ENCODE measurements at regions not wholly inside any gene's neighbourhood (a gene's known extent, or its start where the extent isn't known, plus 50 kb on each side); places are given as distances from the start of the nearest gene placed in this dataset.

- TF ChIP-seq CTCF (IDR thresholded peaks at IDR 0.05; ENCODE audit: extremely low read depth in 1 of 2, insufficient read depth in 1 of 2, low read depth in 1 of 2, low read length in 2 of 2) (no peak), MYC (IDR thresholded peaks at IDR 0.05; ENCODE audit: low read depth, low read length) (no peak), POLR2A (IDR thresholded peaks at IDR 0.05; ENCODE audit: low read depth, low read length) (no peak), POLR2AphosphoS5 (IDR thresholded peaks at IDR 0.05; ENCODE audit: insufficient read depth, low read depth, low read length) (no peak), MAX (IDR thresholded peaks at IDR 0.05; ENCODE audit: insufficient read depth, insufficient read length) (no peak), EZH2 (IDR thresholded peaks at IDR 0.05; ENCODE audit: borderline replicate concordance, low read depth, low read length, severe bottlenecking) (no peak), GATA2 (IDR thresholded peaks at IDR 0.05; ENCODE audit: insufficient read depth, insufficient read length, low read depth, low read length) (no peak), FOS (IDR thresholded peaks at IDR 0.05; ENCODE audit: borderline replicate concordance, insufficient read depth, low read length) (no peak), JUN (IDR thresholded peaks at IDR 0.05; ENCODE audit: borderline replicate concordance, insufficient read depth, insufficient read length, low read depth) (no peak)
These were observed 241.8 kb downstream of the ALDH8A1 start for GRCh38 chr6:134708079-134708478.

Data from endothelial cell of umbilical vein (primary cell).